Naive thymus-derived CD4-positive, alpha-beta T cell (primary cell): ENCODE measurements at regions not wholly inside any gene's neighbourhood (a gene's known extent, or its start where the extent isn't known, plus 50 kb on each side); places are given as distances from the start of the nearest gene placed in this dataset.
A peak's percentile ranks its signal among the peaks of the same experiment; 100 is the strongest.

Experiments
- ATAC-seq: fragments of 150-1000 bp; cut with Tn5 transposase; 2 replicates; pipeline ENCODE4 v1.10.0; 2021; ENCODE audit warnings: mild to moderate bottlenecking, moderate library complexity
- CTCF ChIA-PET: fragments of 350-600 bp; sonication (Branson Sonifier 250); formaldehyde crosslinking; loops from one replicate; lab custom pipeline; 2021; ENCODE audit warnings: antibody characterized with exemption; lab: Charles Lee
- POLR2A ChIA-PET: fragments of 350-600 bp; sonication (Branson Sonifier 250); formaldehyde crosslinking; loops from one replicate; lab custom pipeline; 2021; ENCODE audit warnings: antibody characterized with exemption, inconsistent platforms; lab: Charles Lee
- DNase-seq, 9 donors: peaks; one replicate each; pipeline versions ENCODE4 v3.0.0 to v3.0.0-alpha.2; 2020 to 2022; ENCODE audit warnings: mixed read lengths in 1 of 9
- H3K27ac ChIP-seq: one replicate; pipeline ENCODE4 v1.7.0; 2013; ENCODE audit warnings: mild to moderate bottlenecking, low read depth, low read length, moderate library complexity
- H3K27me3 ChIP-seq, 2 donors: one replicate each; pipeline ENCODE4 v1.7.0; 2013; ENCODE audit warnings: low read length in 2 of 2, mild to moderate bottlenecking in 2 of 2, moderate library complexity in 2 of 2; ENCODE audit not compliant: control insufficient read depth in 2 of 2, insufficient read depth in 2 of 2
- H3K36me3 ChIP-seq, 3 experiments: 1 replicate in 2 of 3; 2 replicates in 1 of 3; pipeline ENCODE4 v1.7.0; 2013; ENCODE audit warnings: low read length in 3 of 3, mild to moderate bottlenecking in 3 of 3, moderate library complexity in 1 of 3; ENCODE audit not compliant: insufficient read depth in 3 of 3, control insufficient read depth in 2 of 3
- H3K4me1 ChIP-seq, 2 donors: one replicate each; pipeline ENCODE4 v1.7.0; 2013; ENCODE audit warnings: low read length in 2 of 2, mild to moderate bottlenecking in 2 of 2, moderate library complexity in 1 of 2; ENCODE audit not compliant: control insufficient read depth in 2 of 2, insufficient read depth in 2 of 2
- H3K4me3 ChIP-seq: 2 replicates; pipeline ENCODE4 v1.7.0; 2013; ENCODE audit warnings: mild to moderate bottlenecking, low read length
- H3K9me3 ChIP-seq, 3 experiments: 1 replicate in 2 of 3; 2 replicates in 1 of 3; pipeline ENCODE4 v1.7.0; 2013; ENCODE audit warnings: low read length in 3 of 3; ENCODE audit not compliant: control insufficient read depth in 2 of 3
- H3K27ac Mint-ChIP-seq, 9 donors: one replicate each; pipeline ENCODE4 v1.8.0; 2020 to 2022; ENCODE audit warnings: mixed read lengths in 9 of 9, mild to moderate bottlenecking in 8 of 9, moderate library complexity in 5 of 9, inconsistent platforms in 2 of 9
- H3K27me3 Mint-ChIP-seq, 5 donors: one replicate each; pipeline ENCODE4 v1.8.0; 2021 to 2022; ENCODE audit warnings: mixed read lengths in 5 of 5, mild to moderate bottlenecking in 1 of 5
- H3K36me3 Mint-ChIP-seq, 5 donors: one replicate each; pipeline ENCODE4 v1.8.0; 2020 to 2022; ENCODE audit warnings: mixed read lengths in 5 of 5, mild to moderate bottlenecking in 3 of 5, inconsistent platforms in 1 of 5
- H3K4me1 Mint-ChIP-seq, 7 donors: one replicate each; pipeline ENCODE4 v1.8.0; 2020 to 2022; ENCODE audit warnings: mixed read lengths in 7 of 7, mild to moderate bottlenecking in 3 of 7, inconsistent platforms in 1 of 7
- H3K4me3 Mint-ChIP-seq, 10 donors: one replicate each; pipeline ENCODE4 v1.8.0; 2020 to 2022; ENCODE audit warnings: mild to moderate bottlenecking in 10 of 10, mixed read lengths in 10 of 10, moderate library complexity in 6 of 10, inconsistent platforms in 2 of 10
- H3K9me3 Mint-ChIP-seq, 11 donors: one replicate each; pipeline ENCODE4 v1.8.0; 2020 to 2022; ENCODE audit warnings: mixed read lengths in 11 of 11, mild to moderate bottlenecking in 4 of 11, inconsistent platforms in 1 of 11, moderate library complexity in 1 of 11
- intact Hi-C, 2 donors: fragments of 100-400 bp; cut with micrococcal nuclease; formaldehyde crosslinking; loops; one replicate each; pipeline ENCODE4 v1.15.1; 2023

DNA sequence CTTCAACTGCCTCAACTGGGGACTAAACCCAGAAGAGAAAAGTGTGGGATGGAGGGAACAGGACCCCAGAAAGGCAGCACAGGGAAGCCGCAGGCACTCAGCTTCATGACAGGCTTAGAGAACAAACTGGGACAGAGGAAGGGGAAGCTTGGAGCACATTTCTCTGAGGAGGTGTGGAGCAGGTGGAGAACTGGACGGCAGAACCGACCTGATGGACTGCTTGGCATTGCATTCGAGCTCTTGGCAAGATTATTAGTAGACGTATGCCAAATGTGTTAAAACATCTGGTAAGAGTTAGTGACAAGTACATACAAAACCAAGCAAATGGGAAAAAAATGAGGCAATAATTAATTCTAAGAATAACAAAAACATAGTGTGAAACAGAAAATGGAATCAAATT lies 335.7 kb downstream of the SFMBT2 start:
- peaks cover 0 to 5% of the 10 kb centered on the region in 2 donors for H3K4me1 ChIP-seq
- ChIA-PET CTCF (no interaction called here), POLR2A (no interaction called here)
- H3K27me3 Mint-ChIP-seq = peaks cover 5 to 43% (median 11%) of the 10 kb centered on the region in 5 donors
- H3K4me3 ChIP-seq = no peak overlapping the region
- no peak overlapping the region for H3K27ac Mint-ChIP-seq
- DNase-seq (no peak), ATAC-seq (no peak)
- H3K27me3 ChIP-seq = no peaks in the 10 kb centered on the region
- intact Hi-C loops = no loop called here
- no peaks in the 10 kb centered on the region for H3K36me3 Mint-ChIP-seq
- H3K9me3 ChIP-seq = no peaks in the 10 kb centered on the region
- no peaks in the 10 kb centered on the region for H3K4me1 Mint-ChIP-seq
- peaks cover 0 to 4% (median 0%) of the 10 kb centered on the region in 11 donors for H3K9me3 Mint-ChIP-seq
- no peak overlapping the region for H3K27ac ChIP-seq
- H3K4me3 Mint-ChIP-seq = no peak overlapping the region
- no peaks in the 10 kb centered on the region for H3K36me3 ChIP-seq

GRCh38 chr10:7071421-7071820 lies 339.4 kb downstream of the SFMBT2 start:
- H3K27ac Mint-ChIP-seq = no peak overlapping the region
- peaks cover 5 to 31% (median 11%) of the 10 kb centered on the region in 5 donors for H3K27me3 Mint-ChIP-seq
- Histone ChIP-seq H3K27ac (no peak overlapping the region), H3K4me1 (peaks cover 0 to 5% of the 10 kb centered on the region in 2 donors), H3K4me3 (no peak overlapping the region), H3K36me3 (no peaks in the 10 kb centered on the region), H3K9me3 (no peaks in the 10 kb centered on the region), H3K27me3 (no peaks in the 10 kb centered on the region)
- ChIA-PET POLR2A (no interaction called here), CTCF (no interaction called here)
- H3K36me3 Mint-ChIP-seq = no peaks in the 10 kb centered on the region
- H3K9me3 Mint-ChIP-seq = peaks cover 0 to 4% (median 0%) of the 10 kb centered on the region in 11 donors
- peaks cover 0 to 2% (median 0%) of the 10 kb centered on the region in 7 donors for H3K4me1 Mint-ChIP-seq
- DNase-seq (no peak), ATAC-seq (no peak)
- intact Hi-C loops = loop anchor here in 1 of 2 donors (5.0 kb wide), 1 partner anchor 149 kb away; no protein-coding TSS in a partner anchor
- no peak overlapping the region for H3K4me3 Mint-ChIP-seq

- Mint-ChIP-seq H3K4me1 (peaks cover 0 to 2% (median 0%) of the 10 kb centered on the region in 7 donors), H3K9me3 (peaks cover 0 to 4% (median 0%) of the 10 kb centered on the region in 11 donors), H3K4me3 (no peak overlapping the region), H3K27ac (no peak overlapping the region), H3K36me3 (no peaks in the 10 kb centered on the region), H3K27me3 (peaks cover 5 to 30% (median 11%) of the 10 kb centered on the region in 5 donors)
- Histone ChIP-seq H3K27ac (no peak overlapping the region), H3K4me3 (no peak overlapping the region), H3K4me1 (peaks cover 0 to 5% of the 10 kb centered on the region in 2 donors), H3K9me3 (no peaks in the 10 kb centered on the region), H3K27me3 (no peaks in the 10 kb centered on the region), H3K36me3 (no peaks in the 10 kb centered on the region)
- CTCF ChIA-PET = no interaction called here
- intact Hi-C loops = loop anchor here in 1 of 2 donors (5.0 kb wide), 1 partner anchor 149 kb away; no protein-coding TSS in a partner anchor
- no peak for DNase-seq
- no peak for ATAC-seq
- POLR2A ChIA-PET = no interaction called here
These were observed 339.9 kb downstream of the SFMBT2 start for GRCh38 chr10:7070950-7071349.

DNA sequence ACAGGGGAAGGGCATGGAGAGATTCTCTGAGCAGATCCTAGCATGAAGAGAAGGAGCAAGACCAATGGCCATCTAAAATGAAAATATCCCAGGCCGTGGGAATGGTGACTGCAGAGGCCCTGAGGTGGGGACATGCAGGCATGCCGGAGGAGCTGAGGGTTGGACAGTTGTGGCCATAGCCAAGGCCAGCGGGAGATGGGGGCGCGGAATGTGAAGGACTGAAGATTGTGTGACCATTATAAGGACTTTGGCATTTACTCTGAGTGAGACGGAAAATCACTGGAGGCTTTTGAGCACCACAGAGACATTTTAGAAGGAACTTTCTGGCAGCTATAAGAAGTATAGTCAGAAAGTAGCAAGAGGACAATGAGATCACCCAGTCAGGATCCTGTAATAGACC lies 341.1 kb downstream of the SFMBT2 start:
- no peak overlapping the region for H3K27ac Mint-ChIP-seq
- Histone ChIP-seq H3K27me3 (no peaks in the 10 kb centered on the region), H3K4me1 (peaks cover 0 to 5% of the 10 kb centered on the region in 2 donors), H3K4me3 (no peak overlapping the region), H3K27ac (no peak overlapping the region), H3K36me3 (no peaks in the 10 kb centered on the region), H3K9me3 (no peaks in the 10 kb centered on the region)
- DNase-seq = no peak
- H3K9me3 Mint-ChIP-seq = peaks cover 0 to 4% (median 0%) of the 10 kb centered on the region in 11 donors
- ChIA-PET POLR2A (no interaction called here), CTCF (no interaction called here)
- H3K4me1 Mint-ChIP-seq = peaks cover 0 to 2% (median 0%) of the 10 kb centered on the region in 7 donors
- ATAC-seq = no peak
- H3K27me3 Mint-ChIP-seq = peaks cover 5 to 22% (median 7%) of the 10 kb centered on the region in 5 donors
- no peaks in the 10 kb centered on the region for H3K36me3 Mint-ChIP-seq
- intact Hi-C loops = loop anchor here in 1 of 2 donors (5.0 kb wide), 1 partner anchor 147 kb away; no protein-coding TSS in a partner anchor
- H3K4me3 Mint-ChIP-seq = no peak overlapping the region

DNA sequence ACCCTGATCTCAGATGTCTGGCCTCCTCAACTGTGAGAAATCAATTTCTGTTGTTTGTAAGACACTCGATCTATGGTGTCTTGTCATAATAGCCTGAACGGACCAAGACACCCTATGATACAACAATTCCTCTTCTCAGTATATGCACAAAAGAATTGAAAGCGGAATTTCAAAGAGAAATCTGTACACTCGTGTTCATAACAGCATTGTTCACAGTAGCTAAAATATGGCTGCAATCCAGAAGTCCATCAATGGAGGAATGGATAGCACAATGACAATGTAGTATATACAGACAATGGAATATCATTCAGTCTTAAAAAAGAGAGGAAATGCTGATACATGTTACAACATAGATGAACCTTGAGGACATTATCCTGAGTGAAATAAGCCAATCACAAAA lies 354.6 kb downstream of the SFMBT2 start:
- intact Hi-C loops = no loop called here
- ChIA-PET CTCF (no interaction called here), POLR2A (no interaction called here)
- H3K36me3 Mint-ChIP-seq = no peaks in the 10 kb centered on the region
- no peak for ATAC-seq
- Histone ChIP-seq H3K27ac (no peak overlapping the region), H3K9me3 (no peaks in the 10 kb centered on the region), H3K36me3 (no peaks in the 10 kb centered on the region), H3K4me1 (no peaks in the 10 kb centered on the region), H3K27me3 (no peaks in the 10 kb centered on the region), H3K4me3 (no peak overlapping the region)
- H3K9me3 Mint-ChIP-seq = peaks cover 0 to 7% (median 2%) of the 10 kb centered on the region in 11 donors
- no peak overlapping the region for H3K4me3 Mint-ChIP-seq
- H3K4me1 Mint-ChIP-seq = peaks cover 0 to 2% (median 0%) of the 10 kb centered on the region in 7 donors
- peak overlapping the region in 1 of 9 donors; percentile 1 for H3K27ac Mint-ChIP-seq
- H3K27me3 Mint-ChIP-seq = peaks cover 0 to 6% (median 0%) of the 10 kb centered on the region in 5 donors
- no peak for DNase-seq

- Mint-ChIP-seq H3K4me1 (peaks cover 0 to 2% (median 0%) of the 10 kb centered on the region in 7 donors), H3K9me3 (peaks cover 0 to 18% (median 5%) of the 10 kb centered on the region in 11 donors), H3K27me3 (peaks cover 0 to 6% (median 0%) of the 10 kb centered on the region in 5 donors), H3K27ac (no peak overlapping the region), H3K4me3 (no peak overlapping the region), H3K36me3 (peaks cover 0 to 5% (median 4%) of the 10 kb centered on the region in 5 donors)
- Histone ChIP-seq H3K4me3 (no peak overlapping the region), H3K27ac (no peak overlapping the region), H3K36me3 (no peaks in the 10 kb centered on the region), H3K27me3 (no peaks in the 10 kb centered on the region), H3K9me3 (peaks cover 0 to 3% (median 0%) of the 10 kb centered on the region in 3 experiments), H3K4me1 (no peaks in the 10 kb centered on the region)
- intact Hi-C loops = no loop called here
- ChIA-PET CTCF (interaction anchor here (0.7 kb wide), 1 partner anchor 18 kb away, joined by 4 read pairs; no protein-coding TSS in a partner anchor), POLR2A (no interaction called here)
- ATAC-seq (no peak), DNase-seq (no peak)
These were observed 355.9 kb downstream of the SFMBT2 start for GRCh38 chr10:7054915-7055314.

GRCh38 chr10:7053195-7053594 lies 357.6 kb downstream of the SFMBT2 start:
- ChIA-PET POLR2A (no interaction called here), CTCF (no interaction called here)
- Histone ChIP-seq H3K36me3 (no peaks in the 10 kb centered on the region), H3K27ac (no peak overlapping the region), H3K27me3 (no peaks in the 10 kb centered on the region), H3K4me3 (no peak overlapping the region), H3K4me1 (peaks cover 0 to 2% of the 10 kb centered on the region in 2 donors), H3K9me3 (peaks cover 0 to 8% (median 0%) of the 10 kb centered on the region in 3 experiments)
- Mint-ChIP-seq H3K4me1 (peaks cover 0 to 2% (median 0%) of the 10 kb centered on the region in 7 donors), H3K9me3 (peaks cover 0 to 26% (median 12%) of the 10 kb centered on the region in 11 donors), H3K27me3 (peaks cover 0 to 6% (median 0%) of the 10 kb centered on the region in 5 donors), H3K36me3 (peaks cover 0 to 5% (median 4%) of the 10 kb centered on the region in 5 donors), H3K27ac (no peak overlapping the region), H3K4me3 (no peak overlapping the region)
- intact Hi-C loops = no loop called here
- no peak for DNase-seq
- ATAC-seq = no peak
